ENCODE measurements at regions not wholly inside any gene's neighbourhood (a gene's known extent, or its start where the extent isn't known, plus 50 kb on each side); places are given as distances from the start of the nearest gene placed in this dataset.

DNA sequence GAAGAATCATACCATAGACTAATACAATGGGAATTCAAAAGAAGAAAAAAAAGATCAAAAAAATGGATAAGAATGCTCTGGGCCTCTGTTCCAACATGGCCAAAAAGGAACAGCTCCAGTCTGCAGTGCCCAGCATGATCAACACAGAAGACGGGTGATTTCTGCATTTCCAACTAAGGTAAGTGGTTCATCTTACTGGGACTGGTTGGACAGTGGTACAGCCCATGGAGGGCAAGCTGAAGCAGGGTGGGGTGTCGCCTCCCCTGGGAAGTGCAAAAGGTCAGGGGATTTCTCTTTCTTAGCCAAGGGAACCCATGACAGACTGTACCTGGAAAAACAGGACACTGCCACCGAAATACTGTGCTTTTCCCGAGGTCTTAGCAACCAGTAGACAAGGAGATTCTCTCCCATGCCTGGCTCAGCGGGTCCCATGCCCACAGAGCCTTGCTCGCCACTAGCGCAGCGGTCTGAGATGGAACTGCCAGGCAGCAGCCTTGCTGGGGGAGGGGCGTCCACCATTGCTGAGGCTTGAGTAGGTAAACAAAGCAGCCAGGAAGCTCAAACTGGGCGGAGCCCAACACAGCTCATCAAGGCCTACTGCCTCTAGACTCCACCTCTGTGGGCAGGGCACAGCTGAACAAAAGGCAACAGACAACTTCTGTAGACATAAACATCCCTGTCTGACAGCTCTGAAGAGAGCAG is 428.4 kb downstream of the MN1 start:
- 61% methylated on average over 7 of the region's 10 CpGs for WGBS (ENCODE audit: insufficient coverage)

DNA sequence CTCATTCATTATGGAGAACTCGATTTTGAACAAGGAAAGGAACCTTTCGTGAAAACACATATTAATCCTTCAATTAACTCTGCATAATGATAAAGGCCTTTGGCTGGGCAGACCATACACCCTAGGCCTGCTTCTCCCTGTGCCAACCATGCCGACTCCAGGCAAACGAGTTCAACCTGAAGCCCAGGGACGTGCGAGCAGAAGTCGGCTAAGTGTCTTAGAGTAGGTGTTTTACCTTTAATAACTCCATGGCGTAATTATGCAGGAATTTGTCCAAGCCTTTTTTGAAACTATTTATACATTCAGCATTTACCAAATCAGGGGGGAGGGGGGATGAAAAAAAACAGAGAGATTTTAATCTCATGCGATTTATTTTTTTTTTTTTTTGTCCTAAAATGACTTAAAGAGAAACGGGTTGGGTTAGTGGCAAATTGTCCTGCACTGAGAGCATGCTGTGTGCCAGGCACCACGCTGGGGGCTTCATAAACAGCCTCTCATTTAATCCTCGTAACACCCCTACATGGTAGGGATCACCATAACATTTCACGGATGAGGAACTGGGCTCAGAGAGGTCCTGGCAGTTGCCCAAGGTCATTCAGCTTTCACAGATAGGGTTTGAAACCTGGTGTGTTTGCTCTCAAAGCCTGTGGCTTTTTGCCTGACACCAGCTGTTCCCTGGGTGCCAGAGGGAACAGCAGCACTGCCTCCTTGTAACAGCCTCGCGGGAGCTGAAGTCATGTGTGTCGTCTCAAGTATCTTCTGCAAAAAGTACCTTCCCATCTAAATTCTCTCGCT is 423.9 kb downstream of the MN1 start:
- H3K9me3 ChIP-seq (replicated peaks; ENCODE audit: control insufficient read depth, low read depth, low read length), result no peaks in the 10 kb centered on the region
- H3K27me3 ChIP-seq (ENCODE audit: control insufficient read depth, insufficient read depth, low read length), result peaks cover 36% of the 10 kb centered on the region
- 65% methylated on average over 4 of the region's 17 CpGs for WGBS (ENCODE audit: insufficient coverage)
- no peak overlapping the region for H3K4me3 ChIP-seq (ENCODE audit: low read length)
- H3K4me1 ChIP-seq (ENCODE audit: control insufficient read depth, insufficient read depth, low read length), result peaks cover 10% of the 10 kb centered on the region
- no peak overlapping the region for H3K27ac ChIP-seq (ENCODE audit: low read length)
- DNase-seq, result peak; percentile 51
- no peaks in the 10 kb centered on the region for H3K36me3 ChIP-seq (ENCODE audit: control insufficient read depth, insufficient read depth, low read length)

More for the DNA sequence above, 428.4 kb downstream of the MN1 start:
- Histone ChIP-seq H3K27ac (ENCODE audit: low read length) (no peak overlapping the region), H3K4me3 (ENCODE audit: low read length) (no peak overlapping the region), H3K36me3 (ENCODE audit: control insufficient read depth, insufficient read depth, low read length) (no peaks in the 10 kb centered on the region), H3K4me1 (ENCODE audit: control insufficient read depth, insufficient read depth, low read length) (peaks cover 4% of the 10 kb centered on the region), H3K27me3 (ENCODE audit: control insufficient read depth, insufficient read depth, low read length) (peaks cover 18% of the 10 kb centered on the region), H3K9me3 (replicated peaks; ENCODE audit: control insufficient read depth, low read depth, low read length) (no peaks in the 10 kb centered on the region)
- no peak for DNase-seq

- H3K9me3 ChIP-seq (replicated peaks; ENCODE audit: control insufficient read depth, low read depth, low read length), result no peaks in the 10 kb centered on the region
- H3K4me1 ChIP-seq (ENCODE audit: control insufficient read depth, insufficient read depth, low read length), result peaks cover 10% of the 10 kb centered on the region
- 32% methylated on average over 5 of the region's 13 CpGs for WGBS (ENCODE audit: insufficient coverage)
- no peak overlapping the region for H3K4me3 ChIP-seq (ENCODE audit: low read length)
- H3K36me3 ChIP-seq (ENCODE audit: control insufficient read depth, insufficient read depth, low read length), result no peaks in the 10 kb centered on the region
- peaks cover 39% of the 10 kb centered on the region for H3K27me3 ChIP-seq (ENCODE audit: control insufficient read depth, insufficient read depth, low read length)
- no peak overlapping the region for H3K27ac ChIP-seq (ENCODE audit: low read length)
- DNase-seq, result no peak
These were observed 423.2 kb downstream of the MN1 start for GRCh38 chr22:27378311-27378800.

- no peak overlapping the region for H3K4me3 ChIP-seq (ENCODE audit: low read length)
- no peak overlapping the region for H3K27ac ChIP-seq (ENCODE audit: low read length)
- peaks cover 41% of the 10 kb centered on the region for H3K27me3 ChIP-seq (ENCODE audit: control insufficient read depth, insufficient read depth, low read length)
- DNase-seq, result no peak
- H3K9me3 ChIP-seq (replicated peaks; ENCODE audit: control insufficient read depth, low read depth, low read length), result no peaks in the 10 kb centered on the region
- peaks cover 10% of the 10 kb centered on the region for H3K4me1 ChIP-seq (ENCODE audit: control insufficient read depth, insufficient read depth, low read length)
- 35% methylated on average over 2 of the region's 4 CpGs for WGBS (ENCODE audit: insufficient coverage)
- H3K36me3 ChIP-seq (ENCODE audit: control insufficient read depth, insufficient read depth, low read length), result no peaks in the 10 kb centered on the region
These were observed 422.6 kb downstream of the MN1 start for GRCh38 chr22:27378995-27379394.

DNA sequence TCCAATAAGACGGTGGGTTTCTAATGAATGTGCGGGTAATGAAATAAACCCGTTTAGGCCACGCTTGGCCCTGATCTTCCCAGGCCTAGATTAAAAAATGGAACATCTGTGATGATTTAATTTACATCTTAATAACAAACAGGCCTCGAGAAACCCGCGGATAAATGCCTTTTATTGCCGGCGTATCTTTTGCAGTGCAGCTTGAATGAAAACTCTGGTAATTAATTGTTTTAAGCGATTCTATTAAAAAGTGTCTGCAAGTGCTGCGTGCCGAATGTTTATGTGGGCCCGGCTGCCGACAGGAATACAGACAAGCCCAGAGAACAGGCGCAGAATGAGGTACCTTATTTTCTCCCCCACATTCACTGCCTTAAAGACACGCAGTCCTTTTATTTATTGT is 420.7 kb downstream of the MN1 start:
- H3K27ac ChIP-seq (ENCODE audit: low read length), result no peak overlapping the region
- WGBS (ENCODE audit: insufficient coverage), result no CpG with 5 or more reads among the region's 16 CpGs
- peaks cover 10% of the 10 kb centered on the region for H3K4me1 ChIP-seq (ENCODE audit: control insufficient read depth, insufficient read depth, low read length)
- H3K4me3 ChIP-seq (ENCODE audit: low read length), result no peak overlapping the region
- H3K9me3 ChIP-seq (replicated peaks; ENCODE audit: control insufficient read depth, low read depth, low read length), result no peaks in the 10 kb centered on the region
- H3K36me3 ChIP-seq (ENCODE audit: control insufficient read depth, insufficient read depth, low read length), result no peaks in the 10 kb centered on the region
- H3K27me3 ChIP-seq (ENCODE audit: control insufficient read depth, insufficient read depth, low read length), result peaks cover 48% of the 10 kb centered on the region
- no peak for DNase-seq

DNA sequence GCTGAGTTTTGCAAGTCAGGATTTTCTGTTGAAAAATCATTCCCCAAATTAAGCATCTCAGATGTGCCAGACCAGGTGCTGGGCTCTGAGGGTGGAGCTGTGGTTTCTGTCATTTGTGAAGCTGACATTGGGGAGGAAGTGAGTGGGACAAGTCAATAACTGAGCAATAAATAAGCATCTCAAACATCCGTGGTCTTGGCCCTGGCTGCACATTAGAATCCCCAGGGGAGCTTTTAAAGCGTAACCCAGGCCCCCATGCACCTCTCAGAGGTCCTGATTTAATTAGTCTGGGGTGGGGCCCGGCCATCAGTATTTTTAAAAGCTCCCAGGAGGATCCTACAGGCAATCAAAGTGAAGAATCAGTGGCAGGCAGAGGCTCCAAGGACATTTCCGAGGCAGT is 420.0 kb downstream of the MN1 start:
- WGBS (ENCODE audit: insufficient coverage), result 33% methylated on average over 2 of the region's 4 CpGs
- Histone ChIP-seq H3K27ac (ENCODE audit: low read length) (no peak overlapping the region), H3K4me3 (ENCODE audit: low read length) (no peak overlapping the region), H3K9me3 (replicated peaks; ENCODE audit: control insufficient read depth, low read depth, low read length) (no peaks in the 10 kb centered on the region), H3K4me1 (ENCODE audit: control insufficient read depth, insufficient read depth, low read length) (peaks cover 10% of the 10 kb centered on the region), H3K27me3 (ENCODE audit: control insufficient read depth, insufficient read depth, low read length) (peaks cover 55% of the 10 kb centered on the region), H3K36me3 (ENCODE audit: control insufficient read depth, insufficient read depth, low read length) (no peaks in the 10 kb centered on the region)
- DNase-seq, result no peak

DNA sequence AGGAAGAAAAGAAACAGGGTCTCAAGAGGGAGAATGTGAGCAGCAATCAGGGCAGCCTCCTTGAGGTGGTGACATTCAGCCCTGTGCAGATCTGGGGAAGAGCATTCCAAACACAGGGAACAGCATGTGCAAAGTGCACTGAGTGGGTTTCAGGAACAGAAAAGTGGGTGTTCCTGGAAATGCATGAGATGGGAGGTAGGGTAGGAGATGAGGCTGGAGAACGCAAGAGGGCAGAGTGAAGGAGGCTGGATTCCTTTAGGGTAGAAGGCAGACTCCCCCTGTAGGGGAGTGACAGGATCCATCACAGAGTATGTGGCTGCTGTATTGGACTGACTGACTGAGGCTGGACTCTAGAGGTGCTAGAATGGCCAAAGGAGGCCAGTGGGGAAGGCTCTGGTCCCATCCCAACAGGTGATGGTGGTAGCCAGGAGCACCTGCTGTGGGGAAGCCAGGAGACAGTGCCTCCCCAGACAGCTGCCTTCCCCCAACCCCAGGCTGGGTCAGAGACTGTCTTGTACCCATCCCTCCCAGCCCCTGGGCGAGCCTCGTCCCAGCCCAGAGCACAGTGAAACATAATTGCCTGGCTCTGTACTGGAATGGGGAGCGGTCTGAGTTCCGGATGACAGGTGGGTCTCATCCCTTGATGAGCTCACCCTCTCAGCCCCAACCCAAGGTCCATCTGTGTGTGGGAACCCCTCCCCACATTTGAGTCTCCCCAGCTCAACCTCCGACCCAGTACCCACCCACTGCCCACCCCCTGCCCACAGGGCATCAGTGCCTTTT is 419.4 kb downstream of the MN1 start:
- Histone ChIP-seq H3K27me3 (ENCODE audit: control insufficient read depth, insufficient read depth, low read length) (peaks cover 58% of the 10 kb centered on the region), H3K27ac (ENCODE audit: low read length) (no peak overlapping the region), H3K36me3 (ENCODE audit: control insufficient read depth, insufficient read depth, low read length) (no peaks in the 10 kb centered on the region), H3K9me3 (replicated peaks; ENCODE audit: control insufficient read depth, low read depth, low read length) (no peaks in the 10 kb centered on the region), H3K4me3 (ENCODE audit: low read length) (no peak overlapping the region), H3K4me1 (ENCODE audit: control insufficient read depth, insufficient read depth, low read length) (peaks cover 10% of the 10 kb centered on the region)
- 86% methylated on average over 5 of the region's 6 CpGs for WGBS (ENCODE audit: insufficient coverage)
- no peak for DNase-seq

DNA sequence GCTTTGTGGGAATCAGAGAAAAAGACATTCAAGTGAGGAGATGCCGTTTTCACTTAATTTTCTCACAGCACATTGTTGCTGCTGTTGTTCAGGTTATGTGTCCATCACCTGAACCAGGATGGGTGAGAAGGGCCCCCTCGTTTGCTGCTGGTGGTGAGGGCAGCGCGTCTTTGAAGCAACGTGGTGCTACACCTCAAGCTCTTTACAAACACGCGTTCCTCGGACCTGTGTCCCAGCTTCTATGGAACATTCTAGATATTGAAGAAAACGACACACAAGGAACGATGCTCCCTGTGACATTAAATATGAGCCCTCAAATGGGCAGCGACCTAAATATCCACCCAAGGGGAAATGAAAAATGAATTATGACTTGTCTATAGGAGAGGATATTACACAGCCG is 418.6 kb downstream of the MN1 start:
- peaks cover 8% of the 10 kb centered on the region for H3K4me1 ChIP-seq (ENCODE audit: control insufficient read depth, insufficient read depth, low read length)
- DNase-seq, result no peak
- no peaks in the 10 kb centered on the region for H3K9me3 ChIP-seq (replicated peaks; ENCODE audit: control insufficient read depth, low read depth, low read length)
- no peak overlapping the region for H3K4me3 ChIP-seq (ENCODE audit: low read length)
- WGBS (ENCODE audit: insufficient coverage), result 60% methylated on average over 3 of the region's 12 CpGs
- H3K36me3 ChIP-seq (ENCODE audit: control insufficient read depth, insufficient read depth, low read length), result no peaks in the 10 kb centered on the region
- H3K27ac ChIP-seq (ENCODE audit: low read length), result no peak overlapping the region
- H3K27me3 ChIP-seq (ENCODE audit: control insufficient read depth, insufficient read depth, low read length), result peaks cover 59% of the 10 kb centered on the region

DNA sequence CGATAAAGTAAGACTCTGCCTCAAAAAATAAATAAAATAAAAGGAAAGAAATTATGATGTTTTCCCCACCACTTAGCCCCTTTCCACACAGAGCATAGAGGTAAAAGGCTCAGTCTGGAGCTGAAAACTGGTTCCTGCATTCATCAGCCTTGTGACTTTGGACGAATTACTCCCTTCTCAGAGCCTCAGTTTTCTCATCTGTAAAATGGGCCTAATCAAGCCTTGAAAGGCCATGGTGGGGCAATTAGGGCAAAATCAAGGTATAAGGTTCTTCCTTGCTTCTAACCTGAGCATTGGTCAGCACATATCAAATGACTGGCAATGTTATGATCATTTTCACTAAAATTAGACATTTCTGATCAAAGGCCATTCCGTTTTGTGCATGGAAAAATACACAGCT is 417.7 kb downstream of the MN1 start:
- Histone ChIP-seq H3K27ac (ENCODE audit: low read length) (no peak overlapping the region), H3K36me3 (ENCODE audit: control insufficient read depth, insufficient read depth, low read length) (no peaks in the 10 kb centered on the region), H3K9me3 (replicated peaks; ENCODE audit: control insufficient read depth, low read depth, low read length) (no peaks in the 10 kb centered on the region), H3K27me3 (ENCODE audit: control insufficient read depth, insufficient read depth, low read length) (peaks cover 60% of the 10 kb centered on the region), H3K4me1 (ENCODE audit: control insufficient read depth, insufficient read depth, low read length) (no peaks in the 10 kb centered on the region), H3K4me3 (ENCODE audit: low read length) (no peak overlapping the region)
- no peak for DNase-seq
- 100% methylated on average over 1 of the region's 3 CpGs for whole genome bisulfite sequencing (ENCODE audit: insufficient coverage)
